GM10248 (cell line): ENCODE measurements at regions not wholly inside any gene's neighbourhood (a gene's known extent, or its start where the extent isn't known, plus 50 kb on each side); places are given as distances from the start of the nearest gene placed in this dataset.

Experiments
- CTCF ChIA-PET: fragments of 300-600 bp; sonication (Branson Sonifier 250); formaldehyde crosslinking; extraction: SDS; loops from one replicate; lab custom pipeline; 2021; ENCODE audit warnings: antibody characterized with exemption; lab: Yijun Ruan, JAX
- POLR2A ChIA-PET: fragments of 350-650 bp; sonication (Branson Sonifier 250); formaldehyde crosslinking; extraction: SDS; loops from one replicate; lab custom pipeline; 2020; ENCODE audit warnings: antibody characterized with exemption; lab: Yijun Ruan, JAX
- DNase-seq: peaks from one replicate; pipeline ENCODE4 v3.0.0; 2012; ENCODE audit errors: extremely low spot score
- CTCF ChIP-seq: IDR thresholded peaks from 2 replicates; pipeline ENCODE4 v1.5.1; 2012; ENCODE audit warnings: mild to moderate bottlenecking, low read depth; ENCODE audit errors: extremely low read depth, missing control alignments, control extremely low read depth

GRCh38 chr10:130429809-130430208 lies 293.6 kb downstream of the GLRX3 start:
- no peak for DNase-seq
- POLR2A ChIA-PET: no interaction called here
- TF ChIP-seq CTCF: no peak
- CTCF ChIA-PET: no interaction called here

DNA sequence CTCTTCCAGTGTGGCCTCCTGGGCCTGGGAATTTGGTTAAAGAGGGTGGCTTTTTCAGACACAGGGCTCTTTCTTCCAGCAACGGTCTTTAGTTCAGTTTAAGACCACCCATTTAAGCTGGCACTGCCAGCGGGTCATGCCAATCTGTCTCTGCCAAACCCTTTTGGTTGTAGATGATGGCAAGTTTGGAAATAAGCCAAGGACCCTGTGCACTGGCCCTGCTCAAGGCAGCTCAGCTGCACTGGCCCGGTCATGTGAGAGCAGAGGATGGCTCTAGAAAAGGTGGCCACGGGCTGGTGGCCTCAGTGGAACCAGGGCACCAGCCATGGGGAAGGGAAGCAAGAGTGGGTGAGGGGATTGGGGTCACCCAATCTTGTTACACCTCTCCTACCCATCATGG lies 294.1 kb downstream of the GLRX3 start:
- POLR2A ChIA-PET: no interaction called here
- no peak for TF ChIP-seq CTCF
- CTCF ChIA-PET: no interaction called here

DNA sequence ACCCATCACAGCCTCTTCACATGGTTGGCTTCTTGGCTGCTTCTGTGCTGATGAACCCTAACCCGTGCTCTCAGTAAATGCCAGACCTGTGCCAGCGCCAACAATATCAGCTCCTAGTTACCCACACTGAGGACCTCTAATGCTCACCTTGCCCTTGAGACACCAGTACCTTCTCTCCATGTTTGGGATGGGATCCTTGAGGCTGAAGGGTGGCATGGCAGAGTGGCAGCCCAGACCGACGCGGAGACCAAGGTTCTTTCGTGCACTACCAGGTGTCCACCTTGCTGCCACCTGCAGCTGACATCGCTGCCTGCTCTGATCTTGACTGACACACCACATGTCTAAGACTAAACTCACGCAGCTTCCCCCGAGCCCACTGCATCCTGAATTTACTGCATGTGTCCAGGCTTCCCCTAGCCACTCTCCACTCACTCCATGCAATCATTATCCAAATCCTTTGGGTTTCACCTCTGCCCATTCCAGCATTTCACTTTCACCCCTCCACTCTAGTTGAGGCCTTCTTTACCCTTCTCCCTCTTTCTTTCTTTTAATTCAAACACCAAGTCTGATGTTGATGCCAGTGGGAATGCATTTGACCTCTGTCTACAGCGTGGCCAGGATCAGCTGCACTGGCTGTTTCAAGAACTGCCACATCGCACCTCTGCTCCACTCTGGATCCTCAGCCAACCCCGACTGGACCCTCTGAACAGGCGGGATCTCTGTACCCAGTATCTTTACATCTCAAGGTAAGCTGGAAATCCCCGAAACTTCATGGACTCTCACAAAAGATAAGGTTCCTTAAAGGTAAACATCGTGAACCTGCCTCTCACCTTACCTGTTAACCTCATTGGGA lies 294.9 kb downstream of the GLRX3 start:
- ChIA-PET CTCF (no interaction called here), POLR2A (no interaction called here)
- TF ChIP-seq CTCF: no peak
- no peak for DNase-seq

More for the DNA sequence above, 294.1 kb downstream of the GLRX3 start:
- DNase-seq: no peak

DNA sequence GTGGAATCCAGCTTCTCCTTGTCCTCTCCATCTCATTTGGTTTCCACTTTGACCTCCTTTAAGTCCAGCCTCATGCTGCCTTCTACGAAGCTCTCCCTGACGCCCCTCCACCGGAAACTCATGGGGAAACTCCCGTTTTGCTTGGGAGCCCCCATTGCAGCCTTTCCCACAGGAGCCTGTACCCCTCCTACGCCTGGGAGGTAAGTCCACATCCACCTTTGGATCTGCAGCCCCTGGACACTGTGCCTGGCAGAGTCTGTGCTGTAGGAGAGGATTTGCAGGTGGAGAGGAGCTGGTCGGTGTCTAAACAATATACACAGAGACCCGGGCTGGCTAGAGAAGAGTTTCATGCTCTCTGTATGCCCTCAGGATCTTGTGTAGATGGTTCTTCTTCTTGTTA lies 296.1 kb downstream of the GLRX3 start:
- CTCF ChIA-PET: interaction anchor here (1.0 kb wide), 1 partner anchor 15 kb away, joined by 3 read pairs; no protein-coding TSS in a partner anchor
- TF ChIP-seq CTCF: no peak
- no peak for DNase-seq
- POLR2A ChIA-PET: no interaction called here

GRCh38 chr10:130432850-130433249 lies 296.7 kb downstream of the GLRX3 start:
- ChIA-PET CTCF (interaction anchor here (1.0 kb wide), 1 partner anchor 15 kb away, joined by 3 read pairs; no protein-coding TSS in a partner anchor), POLR2A (no interaction called here)
- DNase-seq: no peak
- TF ChIP-seq CTCF: no peak

DNA sequence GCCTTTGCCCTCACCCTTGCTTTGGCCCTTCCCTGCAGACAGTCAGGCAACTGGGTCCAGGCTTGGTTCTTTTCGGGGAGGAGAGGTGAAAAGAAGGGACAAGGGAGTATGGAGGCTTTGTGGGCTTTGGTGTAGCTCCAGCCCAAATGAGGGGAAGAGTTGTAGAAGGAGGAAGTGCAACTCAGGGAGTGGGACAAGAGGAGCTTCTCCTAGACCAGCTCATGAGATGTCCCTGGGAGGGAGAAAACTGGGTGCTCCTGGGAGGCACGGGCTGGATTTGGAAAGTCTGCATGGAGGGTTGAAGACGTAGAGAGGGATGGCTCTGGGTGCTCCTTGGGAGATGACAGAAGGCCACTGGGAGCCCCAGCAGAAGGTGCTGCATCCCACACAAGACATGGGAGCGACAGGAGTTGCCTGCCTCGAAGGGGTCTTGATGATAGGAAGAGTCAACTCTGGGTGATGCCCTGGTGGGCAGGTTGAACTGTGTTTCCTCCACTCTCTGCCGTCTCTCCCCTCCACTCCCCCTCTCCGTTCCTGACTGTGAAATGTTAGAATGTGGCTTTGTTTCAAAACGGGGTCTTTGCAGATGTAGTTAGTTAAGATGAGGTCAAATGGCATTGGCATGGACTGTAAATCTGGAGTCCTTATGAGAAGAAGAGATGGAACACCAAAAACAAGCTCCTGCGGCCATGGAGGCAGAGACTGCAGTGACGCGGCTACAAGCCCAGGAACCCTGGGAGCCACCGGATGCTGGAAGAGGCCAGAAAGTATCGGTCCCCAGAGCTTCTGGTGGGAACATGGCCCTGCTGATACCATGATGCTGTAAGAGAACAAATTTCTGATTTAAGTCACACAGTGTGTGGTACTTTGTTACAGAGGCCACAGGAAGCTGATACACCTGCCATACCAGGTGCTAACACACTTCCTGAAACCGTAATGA lies 298.5 kb downstream of the GLRX3 start:
- no peak for TF ChIP-seq CTCF
- ChIA-PET CTCF (no interaction called here), POLR2A (no interaction called here)
- no peak for DNase-seq
